MCF 10A (cell line): ENCODE measurements at regions not wholly inside any gene's neighbourhood (a gene's known extent, or its start where the extent isn't known, plus 50 kb on each side); places are given as distances from the start of the nearest gene placed in this dataset.

Experiments
- BruUV-seq: library from RNA; stranded (reverse); fragments of 400-500 nt; replicated peaks from 2 replicates; lab custom pipeline; 2021; lab: Mats Ljungman, UMichigan
- CTCF ChIA-PET: fragments of 300-600 bp; sonication (Branson Sonifier 250); formaldehyde crosslinking; extraction: SDS; loops from one replicate; lab custom pipeline; 2021; ENCODE audit warnings: antibody characterized with exemption, inconsistent platforms; lab: Yijun Ruan, JAX
- POLR2A ChIA-PET: fragments of 300-600, 350-650 bp; sonication (Branson Sonifier 250); formaldehyde crosslinking; extraction: SDS; loops from one replicate; lab custom pipeline; 2020; ENCODE audit warnings: antibody characterized with exemption, inconsistent platforms; lab: Yijun Ruan, JAX
- DNase-seq: peaks from one replicate; pipeline ENCODE4 v3.0.0-alpha.2; 2018; ENCODE audit not compliant: unreplicated experiment
- H3K27ac Mint-ChIP-seq: one replicate; pipeline ENCODE4 v1.8.0; 2022; ENCODE audit warnings: mild to moderate bottlenecking, low read depth, mixed read lengths; ENCODE audit not compliant: unreplicated experiment
- H3K27me3 Mint-ChIP-seq: one replicate; pipeline ENCODE4 v1.8.0; 2022; ENCODE audit warnings: mixed read lengths; ENCODE audit not compliant: insufficient read depth, unreplicated experiment
- H3K36me3 Mint-ChIP-seq: one replicate; pipeline ENCODE4 v1.8.0; 2022; ENCODE audit warnings: mild to moderate bottlenecking, moderate library complexity, mixed read lengths; ENCODE audit not compliant: insufficient read depth, unreplicated experiment
- H3K4me1 Mint-ChIP-seq: one replicate; pipeline ENCODE4 v1.8.0; 2022; ENCODE audit warnings: mixed read lengths; ENCODE audit not compliant: insufficient read depth, unreplicated experiment
- H3K4me3 Mint-ChIP-seq: one replicate; pipeline ENCODE4 v1.8.0; 2022; ENCODE audit warnings: mild to moderate bottlenecking, moderate library complexity, mixed read lengths; ENCODE audit not compliant: unreplicated experiment
- H3K9me3 Mint-ChIP-seq: one replicate; pipeline ENCODE4 v1.8.0; 2022; ENCODE audit warnings: mixed read lengths; ENCODE audit not compliant: unreplicated experiment
- intact Hi-C: fragments of 100-400 bp; cut with micrococcal nuclease; formaldehyde crosslinking; loops from 2 replicates; pipeline ENCODE4 v1.14.1; 2022
- TF ChIP-seq, protein P1 (sequence below): fragments of 200-600 bp; IDR thresholded peaks from one replicate; pipeline ENCODE4 v1.8.0; 2022; ENCODE audit warnings: antibody characterized with exemption, mild to moderate bottlenecking; ENCODE audit not compliant: unreplicated experiment

DNA sequence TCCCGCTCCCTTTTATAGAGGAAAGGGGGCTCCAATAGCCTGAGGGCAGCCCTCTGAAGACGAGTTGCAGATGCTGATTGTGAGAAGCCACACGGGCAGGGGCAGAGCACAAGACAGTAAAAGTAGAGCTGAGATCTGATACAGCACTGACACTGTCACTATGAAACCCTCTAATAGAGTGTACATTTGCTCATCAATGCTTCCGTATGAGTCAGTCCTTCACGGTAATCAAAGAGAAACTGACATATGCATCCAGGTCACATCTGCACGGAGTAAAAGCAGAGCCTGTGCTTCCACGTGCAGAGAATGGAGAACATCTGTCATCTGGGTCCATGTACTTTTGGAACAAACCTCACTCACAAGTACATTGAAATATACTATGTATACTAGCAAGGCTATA lies 60.6 kb upstream of the TMEM215 start:
- H3K4me3 Mint-ChIP-seq: no peak overlapping the region
- H3K36me3 Mint-ChIP-seq: no peaks in the 10 kb centered on the region
- H3K9me3 Mint-ChIP-seq: peaks cover 3% of the 10 kb centered on the region
- TF ChIP-seq, protein P1, sequence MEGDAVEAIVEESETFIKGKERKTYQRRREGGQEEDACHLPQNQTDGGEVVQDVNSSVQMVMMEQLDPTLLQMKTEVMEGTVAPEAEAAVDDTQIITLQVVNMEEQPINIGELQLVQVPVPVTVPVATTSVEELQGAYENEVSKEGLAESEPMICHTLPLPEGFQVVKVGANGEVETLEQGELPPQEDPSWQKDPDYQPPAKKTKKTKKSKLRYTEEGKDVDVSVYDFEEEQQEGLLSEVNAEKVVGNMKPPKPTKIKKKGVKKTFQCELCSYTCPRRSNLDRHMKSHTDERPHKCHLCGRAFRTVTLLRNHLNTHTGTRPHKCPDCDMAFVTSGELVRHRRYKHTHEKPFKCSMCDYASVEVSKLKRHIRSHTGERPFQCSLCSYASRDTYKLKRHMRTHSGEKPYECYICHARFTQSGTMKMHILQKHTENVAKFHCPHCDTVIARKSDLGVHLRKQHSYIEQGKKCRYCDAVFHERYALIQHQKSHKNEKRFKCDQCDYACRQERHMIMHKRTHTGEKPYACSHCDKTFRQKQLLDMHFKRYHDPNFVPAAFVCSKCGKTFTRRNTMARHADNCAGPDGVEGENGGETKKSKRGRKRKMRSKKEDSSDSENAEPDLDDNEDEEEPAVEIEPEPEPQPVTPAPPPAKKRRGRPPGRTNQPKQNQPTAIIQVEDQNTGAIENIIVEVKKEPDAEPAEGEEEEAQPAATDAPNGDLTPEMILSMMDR: no peak
- intact Hi-C loops: no loop called here
- POLR2A ChIA-PET: no interaction called here
- no TSS peak for BruUV-seq
- CTCF ChIA-PET: interaction anchor here (0.6 kb wide), 1 partner anchor 29 kb away, joined by 3 read pairs; no protein-coding TSS in a partner anchor
- no peak for DNase-seq
- peaks cover 24% of the 10 kb centered on the region for H3K27me3 Mint-ChIP-seq
- no peaks in the 10 kb centered on the region for H3K4me1 Mint-ChIP-seq
- H3K27ac Mint-ChIP-seq: no peak overlapping the region

DNA sequence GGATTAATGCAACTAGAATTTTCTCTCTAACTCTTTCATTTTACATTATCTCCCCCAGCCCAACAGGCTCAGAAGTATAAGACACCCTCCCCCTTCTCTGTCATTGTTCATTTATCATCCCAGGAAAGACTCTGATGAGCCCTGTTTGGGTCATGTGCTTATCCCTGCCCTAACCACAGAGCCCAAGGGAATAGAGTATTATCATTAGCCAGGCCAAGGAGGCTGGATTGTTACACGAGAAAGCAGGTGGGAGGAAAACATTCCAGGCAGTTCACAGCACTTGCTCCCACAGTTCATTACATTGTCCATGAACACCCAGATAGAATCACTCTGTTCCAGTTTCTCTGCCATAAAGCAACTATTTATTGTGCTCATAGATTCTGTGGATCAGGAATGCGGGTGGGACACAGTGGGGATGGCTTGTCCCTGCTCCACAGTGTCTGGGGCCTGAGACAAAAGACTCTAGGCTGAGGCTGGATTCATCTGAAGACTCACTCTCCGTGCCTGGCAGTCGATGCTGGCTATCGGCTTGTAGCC lies 59.5 kb upstream of the TMEM215 start:
- ChIA-PET CTCF (no interaction called here), POLR2A (no interaction called here)
- peaks cover 13% of the 10 kb centered on the region for H3K27me3 Mint-ChIP-seq
- H3K36me3 Mint-ChIP-seq: no peaks in the 10 kb centered on the region
- no peak for DNase-seq
- no peaks in the 10 kb centered on the region for H3K4me1 Mint-ChIP-seq
- no TSS peak for BruUV-seq
- TF ChIP-seq, protein P1: no peak
- peaks cover 11% of the 10 kb centered on the region for H3K9me3 Mint-ChIP-seq
- no peak overlapping the region for H3K4me3 Mint-ChIP-seq
- intact Hi-C loops: no loop called here
- no peak overlapping the region for H3K27ac Mint-ChIP-seq

DNA sequence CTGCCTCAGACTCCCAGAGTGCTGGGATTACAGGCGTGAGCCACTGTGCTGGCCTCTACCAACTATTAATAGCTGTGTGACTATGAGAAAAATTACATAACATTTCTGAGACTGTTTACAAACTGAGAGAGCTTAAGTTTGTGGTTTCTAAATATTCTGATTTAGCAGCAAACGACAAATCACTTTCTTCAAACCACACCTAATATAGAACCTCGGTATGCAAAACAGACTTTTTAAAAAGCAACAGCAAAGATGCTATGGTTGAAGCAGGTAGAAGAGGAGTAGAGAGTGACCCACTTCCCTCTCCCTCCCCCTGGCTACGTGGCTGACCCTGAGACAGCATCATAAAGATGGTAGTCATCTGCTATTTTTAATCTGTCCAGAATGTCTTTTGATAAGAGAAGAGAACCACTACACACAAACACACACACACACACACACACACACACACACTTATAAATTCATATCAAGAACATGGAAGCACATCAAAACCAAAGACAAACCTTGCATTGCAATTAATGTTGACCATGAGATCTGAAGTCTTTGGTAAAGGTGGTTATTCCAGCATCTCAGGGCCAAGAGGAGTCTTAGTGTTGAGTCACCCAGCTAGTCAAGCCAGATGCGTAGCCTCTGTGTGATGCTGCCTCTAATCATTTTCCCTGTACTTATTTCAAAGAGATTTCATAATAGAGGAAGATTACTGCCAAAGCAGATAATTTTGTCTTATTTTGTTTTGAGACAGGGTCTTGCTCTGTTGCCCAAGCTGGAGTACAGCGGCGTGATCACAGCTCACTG lies 58.1 kb upstream of the TMEM215 start:
- POLR2A ChIA-PET: interaction anchor here (0.5 kb wide), 1 partner anchor 519 kb away, joined by 3 read pairs; no protein-coding TSS in a partner anchor
- H3K9me3 Mint-ChIP-seq: peaks cover 11% of the 10 kb centered on the region
- CTCF ChIA-PET: interaction anchor here (0.5 kb wide), 2 partner anchors 17 to 74 kb away, joined by 3 to 5 read pairs; no protein-coding TSS in a partner anchor

DNA sequence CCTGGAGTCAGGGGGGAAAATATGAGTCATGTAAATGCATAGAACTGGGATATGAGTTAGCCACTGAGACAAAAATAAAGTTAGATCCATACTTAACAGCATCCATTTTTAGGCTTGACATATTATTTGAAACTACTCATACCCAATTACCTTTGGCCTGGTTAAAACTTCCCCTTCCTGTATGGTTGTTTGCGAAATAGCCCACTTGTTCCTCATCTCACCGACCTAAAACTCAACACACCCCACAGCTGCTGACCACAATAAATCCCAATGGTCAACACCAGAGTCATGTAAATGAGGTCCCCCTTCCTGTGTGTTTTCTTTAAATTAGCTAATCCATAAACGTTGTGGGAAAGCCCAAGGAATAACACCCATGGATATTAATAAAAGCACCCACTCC lies 55.2 kb upstream of the TMEM215 start:
- H3K4me3 Mint-ChIP-seq: no peak overlapping the region
- H3K36me3 Mint-ChIP-seq: no peaks in the 10 kb centered on the region
- H3K9me3 Mint-ChIP-seq: peaks cover 11% of the 10 kb centered on the region
- intact Hi-C loops: no loop called here
- no peaks in the 10 kb centered on the region for H3K4me1 Mint-ChIP-seq
- no peak overlapping the region for H3K27ac Mint-ChIP-seq
- no peaks in the 10 kb centered on the region for H3K27me3 Mint-ChIP-seq
- ChIA-PET POLR2A (no interaction called here), CTCF (no interaction called here)
- TF ChIP-seq, protein P1: no peak
- no peak for DNase-seq
- no TSS peak for BruUV-seq

More for the DNA sequence above, 58.1 kb upstream of the TMEM215 start:
- H3K36me3 Mint-ChIP-seq: no peaks in the 10 kb centered on the region
- H3K4me1 Mint-ChIP-seq: no peaks in the 10 kb centered on the region
- intact Hi-C loops: no loop called here
- no peak overlapping the region for H3K27ac Mint-ChIP-seq
- DNase-seq: no peak
- no TSS peak for BruUV-seq
- no peak overlapping the region for H3K4me3 Mint-ChIP-seq
- H3K27me3 Mint-ChIP-seq: peaks cover 12% of the 10 kb centered on the region
- TF ChIP-seq, protein P1: no peak
